ENCODE measurements at regions not wholly inside any gene's neighbourhood (a gene's known extent, or its start where the extent isn't known, plus 50 kb on each side); places are given as distances from the start of the nearest gene placed in this dataset.

DNA sequence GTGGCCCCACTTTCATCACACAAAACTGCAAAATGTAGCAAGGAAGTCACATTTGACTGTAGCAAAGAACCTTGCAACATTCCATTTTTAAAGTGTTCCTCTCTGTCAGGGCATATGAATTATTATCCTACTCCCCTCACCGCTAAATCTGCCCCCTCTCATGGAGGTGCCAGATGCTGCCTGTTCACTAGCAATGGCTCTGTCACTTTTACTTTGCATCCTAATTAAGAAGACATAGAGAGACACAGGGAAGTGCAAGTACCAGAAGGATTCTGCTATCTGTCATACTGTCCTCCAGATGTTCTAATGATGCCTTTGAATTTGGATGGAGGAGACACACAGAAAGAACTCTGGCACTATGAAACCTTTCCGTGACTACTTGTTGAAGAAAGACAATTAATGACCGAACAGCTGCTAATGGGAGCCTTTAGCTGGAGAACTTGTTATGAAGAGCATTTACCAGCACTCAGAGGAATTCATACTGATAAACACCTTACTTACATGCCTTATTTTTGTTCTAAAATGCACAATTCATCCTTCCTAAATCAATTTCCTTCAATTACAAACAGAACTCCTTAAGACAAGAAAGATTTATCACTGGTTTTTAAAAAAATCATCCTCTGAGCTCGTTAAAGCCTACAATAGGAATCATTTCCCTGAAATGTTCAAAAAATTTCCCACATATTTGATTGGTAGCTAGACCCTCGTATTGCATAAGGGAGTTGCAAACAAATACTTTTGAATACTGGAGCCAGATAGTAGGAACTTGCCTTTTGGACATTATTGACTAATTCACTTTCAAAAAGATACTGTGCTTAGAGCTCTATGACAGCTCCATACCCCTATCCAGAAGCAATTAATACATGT lies 292.6 kb downstream of the UBE3D start:
- TF ChIP-seq, protein P1, sequence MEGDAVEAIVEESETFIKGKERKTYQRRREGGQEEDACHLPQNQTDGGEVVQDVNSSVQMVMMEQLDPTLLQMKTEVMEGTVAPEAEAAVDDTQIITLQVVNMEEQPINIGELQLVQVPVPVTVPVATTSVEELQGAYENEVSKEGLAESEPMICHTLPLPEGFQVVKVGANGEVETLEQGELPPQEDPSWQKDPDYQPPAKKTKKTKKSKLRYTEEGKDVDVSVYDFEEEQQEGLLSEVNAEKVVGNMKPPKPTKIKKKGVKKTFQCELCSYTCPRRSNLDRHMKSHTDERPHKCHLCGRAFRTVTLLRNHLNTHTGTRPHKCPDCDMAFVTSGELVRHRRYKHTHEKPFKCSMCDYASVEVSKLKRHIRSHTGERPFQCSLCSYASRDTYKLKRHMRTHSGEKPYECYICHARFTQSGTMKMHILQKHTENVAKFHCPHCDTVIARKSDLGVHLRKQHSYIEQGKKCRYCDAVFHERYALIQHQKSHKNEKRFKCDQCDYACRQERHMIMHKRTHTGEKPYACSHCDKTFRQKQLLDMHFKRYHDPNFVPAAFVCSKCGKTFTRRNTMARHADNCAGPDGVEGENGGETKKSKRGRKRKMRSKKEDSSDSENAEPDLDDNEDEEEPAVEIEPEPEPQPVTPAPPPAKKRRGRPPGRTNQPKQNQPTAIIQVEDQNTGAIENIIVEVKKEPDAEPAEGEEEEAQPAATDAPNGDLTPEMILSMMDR (IDR thresholded peaks at IDR 0.05), result no peak
- Histone ChIP-seq H3K4me3 (no peak overlapping the region), H3K4me1 (no peaks in the 10 kb centered on the region), H3K27me3 (no peaks in the 10 kb centered on the region), H3K27ac (no peak overlapping the region), H3K36me3 (no peaks in the 10 kb centered on the region), H3K9me3 (no peaks in the 10 kb centered on the region)
- DNase-seq, result no peak
- intact Hi-C loops (cut with DNase I), result no loop called here
- WGBS, 2 donors, result 68 to 77% methylated on average over 5 of the region's 5 CpGs
- no peak for ATAC-seq

DNA sequence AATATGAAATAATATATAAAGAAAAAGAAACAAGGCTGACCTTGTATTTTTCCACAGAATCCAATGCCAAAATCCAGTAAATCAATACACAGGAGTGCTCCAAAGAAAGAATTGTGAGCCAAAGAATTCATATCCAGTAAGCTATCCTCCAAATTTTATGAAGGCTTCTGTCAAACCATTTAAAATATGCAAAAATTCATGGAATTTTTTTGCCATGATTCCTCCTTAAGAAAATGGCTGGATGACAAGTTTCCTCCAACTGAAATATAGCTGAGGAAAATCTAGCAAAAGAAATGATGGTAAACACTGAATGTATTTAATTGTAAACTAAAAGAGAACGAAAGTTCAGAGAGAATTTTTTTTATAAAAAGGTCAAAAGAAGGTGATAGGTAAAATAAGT lies 290.3 kb downstream of the UBE3D start:
- no peaks in the 10 kb centered on the region for H3K9me3 ChIP-seq
- no peaks in the 10 kb centered on the region for H3K27me3 ChIP-seq
- intact Hi-C loops (cut with DNase I), result no loop called here
- ATAC-seq (no peak), DNase-seq (no peak)
- no peak overlapping the region for H3K27ac ChIP-seq
- H3K4me3 ChIP-seq, result no peak overlapping the region
- TF ChIP-seq, protein P1 (IDR thresholded peaks at IDR 0.05), result no peak
- H3K36me3 ChIP-seq, result no peaks in the 10 kb centered on the region
- WGBS, 2 donors, result 71 to 92% methylated on average over 1 of the region's 1 CpG
- H3K4me1 ChIP-seq, result no peaks in the 10 kb centered on the region

DNA sequence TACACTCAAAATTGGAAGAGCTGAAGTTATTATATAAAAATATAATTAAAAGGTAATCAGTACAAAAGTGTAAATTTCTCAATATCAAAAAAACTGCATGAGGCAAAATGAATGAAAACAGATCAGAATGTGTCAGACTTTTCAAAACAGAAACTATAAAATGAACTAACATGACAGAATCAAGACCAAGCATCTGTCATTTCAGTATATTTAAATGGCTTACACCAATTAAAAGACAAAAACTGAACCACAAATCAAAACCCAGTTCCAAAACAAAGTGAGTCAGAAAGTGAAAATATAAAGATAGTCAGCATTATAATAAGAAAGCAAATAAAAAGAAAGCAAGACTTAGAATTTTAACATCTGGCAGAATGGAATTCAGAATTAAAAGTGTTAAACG lies 289.7 kb downstream of the UBE3D start:
- Histone ChIP-seq H3K4me3 (no peak overlapping the region), H3K27me3 (no peaks in the 10 kb centered on the region), H3K36me3 (no peaks in the 10 kb centered on the region), H3K27ac (no peak overlapping the region), H3K4me1 (no peaks in the 10 kb centered on the region), H3K9me3 (no peaks in the 10 kb centered on the region)
- intact Hi-C loops (cut with DNase I), result no loop called here
- TF ChIP-seq, protein P1 (IDR thresholded peaks at IDR 0.05), result no peak
- ATAC-seq (no peak), DNase-seq (no peak)
- 54 to 61% methylated on average over 1 of the region's 1 CpG for whole genome bisulfite sequencing, 2 donors

DNA sequence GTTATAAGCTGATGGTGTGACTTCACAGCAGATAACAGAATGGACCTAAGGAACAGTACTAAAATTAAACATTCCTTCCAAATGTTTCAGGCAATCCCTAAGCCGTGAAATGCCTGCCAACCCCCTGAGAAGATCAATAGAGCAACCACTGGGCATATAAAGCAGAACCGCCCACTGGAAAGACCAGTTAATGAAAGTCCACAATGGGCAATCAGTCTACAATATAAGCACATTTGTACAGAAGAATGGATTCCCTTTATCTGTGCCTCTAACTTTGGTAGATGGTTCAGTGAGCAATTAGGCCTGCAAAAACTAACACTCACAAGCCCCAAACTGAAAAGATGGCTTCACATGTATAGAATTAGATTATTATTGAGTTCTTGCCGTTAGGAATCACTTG lies 286.6 kb downstream of the UBE3D start:
- Histone ChIP-seq H3K36me3 (no peaks in the 10 kb centered on the region), H3K27ac (no peak overlapping the region), H3K9me3 (no peaks in the 10 kb centered on the region), H3K4me3 (no peak overlapping the region), H3K4me1 (no peaks in the 10 kb centered on the region), H3K27me3 (no peaks in the 10 kb centered on the region)
- 68% methylated on average over 3 of the region's 3 CpGs for WGBS, 2 donors
- ATAC-seq, result no peak
- TF ChIP-seq, protein P1 (IDR thresholded peaks at IDR 0.05), result no peak
- DNase-seq, result no peak
- intact Hi-C loops (cut with DNase I), result no loop called here

Data from heart right ventricle (tissue), 16 donors.